HFF-Myc (cell line): ENCODE measurements at regions not wholly inside any gene's neighbourhood (a gene's known extent, or its start where the extent isn't known, plus 50 kb on each side); places are given as distances from the start of the nearest gene placed in this dataset.

Source experiments
- DNase-seq: peaks from one replicate; pipeline ENCODE4 v3.0.0-alpha.2; 2011; ENCODE audit warnings: low read depth; ENCODE audit errors: extremely low read depth
- H3K4me3 ChIP-seq: replicated peaks from 2 replicates; pipeline ENCODE4 v1.5.1; 2011; ENCODE audit warnings: low read depth, mild to moderate bottlenecking, control low read depth, low read length
- TF ChIP-seq, protein P1 (sequence below): IDR thresholded peaks from 2 replicates; pipeline ENCODE4 v1.5.1; 2012; ENCODE audit warnings: mild to moderate bottlenecking, low read depth, low read length, control low read depth; ENCODE audit errors: missing control alignments

GRCh38 chrX:128165884-128166408 is 113.7 kb upstream of the ACTRT1 start:
- no peak for DNase-seq
- no peak overlapping the region for H3K4me3 ChIP-seq
- TF ChIP-seq, protein P1, sequence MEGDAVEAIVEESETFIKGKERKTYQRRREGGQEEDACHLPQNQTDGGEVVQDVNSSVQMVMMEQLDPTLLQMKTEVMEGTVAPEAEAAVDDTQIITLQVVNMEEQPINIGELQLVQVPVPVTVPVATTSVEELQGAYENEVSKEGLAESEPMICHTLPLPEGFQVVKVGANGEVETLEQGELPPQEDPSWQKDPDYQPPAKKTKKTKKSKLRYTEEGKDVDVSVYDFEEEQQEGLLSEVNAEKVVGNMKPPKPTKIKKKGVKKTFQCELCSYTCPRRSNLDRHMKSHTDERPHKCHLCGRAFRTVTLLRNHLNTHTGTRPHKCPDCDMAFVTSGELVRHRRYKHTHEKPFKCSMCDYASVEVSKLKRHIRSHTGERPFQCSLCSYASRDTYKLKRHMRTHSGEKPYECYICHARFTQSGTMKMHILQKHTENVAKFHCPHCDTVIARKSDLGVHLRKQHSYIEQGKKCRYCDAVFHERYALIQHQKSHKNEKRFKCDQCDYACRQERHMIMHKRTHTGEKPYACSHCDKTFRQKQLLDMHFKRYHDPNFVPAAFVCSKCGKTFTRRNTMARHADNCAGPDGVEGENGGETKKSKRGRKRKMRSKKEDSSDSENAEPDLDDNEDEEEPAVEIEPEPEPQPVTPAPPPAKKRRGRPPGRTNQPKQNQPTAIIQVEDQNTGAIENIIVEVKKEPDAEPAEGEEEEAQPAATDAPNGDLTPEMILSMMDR = no peak

- TF ChIP-seq, protein P1 = no peak
- no peak overlapping the region for H3K4me3 ChIP-seq
- no peak for DNase-seq
Observed at GRCh38 chrX:128156204-128156603, 104.0 kb upstream of the ACTRT1 start.

GRCh38 chrX:128142745-128143144 is 90.5 kb upstream of the ACTRT1 start:
- no peak for DNase-seq
- TF ChIP-seq, protein P1 = no peak
- H3K4me3 ChIP-seq = no peak overlapping the region

DNA sequence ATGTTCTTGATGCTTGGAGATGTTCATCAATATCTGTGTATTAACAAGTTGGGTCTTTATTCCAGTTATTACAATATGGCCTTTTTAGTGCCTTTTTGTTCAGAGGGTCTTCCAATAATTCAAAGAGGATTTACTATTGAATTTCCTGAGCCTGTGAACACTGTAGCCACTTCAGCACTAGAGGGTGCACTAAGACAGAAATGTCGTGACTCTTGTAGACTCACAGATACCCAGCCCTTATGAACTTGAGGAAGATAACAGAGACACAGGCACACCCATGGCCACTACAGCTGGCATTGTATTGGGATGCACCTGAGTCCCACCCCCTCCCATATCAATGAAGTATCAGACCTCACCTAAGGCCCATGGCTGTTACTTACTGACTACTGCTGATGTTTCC is 54.4 kb upstream of the ACTRT1 start:
- TF ChIP-seq, protein P1 = no peak
- no peak overlapping the region for H3K4me3 ChIP-seq
- no peak for DNase-seq

DNA sequence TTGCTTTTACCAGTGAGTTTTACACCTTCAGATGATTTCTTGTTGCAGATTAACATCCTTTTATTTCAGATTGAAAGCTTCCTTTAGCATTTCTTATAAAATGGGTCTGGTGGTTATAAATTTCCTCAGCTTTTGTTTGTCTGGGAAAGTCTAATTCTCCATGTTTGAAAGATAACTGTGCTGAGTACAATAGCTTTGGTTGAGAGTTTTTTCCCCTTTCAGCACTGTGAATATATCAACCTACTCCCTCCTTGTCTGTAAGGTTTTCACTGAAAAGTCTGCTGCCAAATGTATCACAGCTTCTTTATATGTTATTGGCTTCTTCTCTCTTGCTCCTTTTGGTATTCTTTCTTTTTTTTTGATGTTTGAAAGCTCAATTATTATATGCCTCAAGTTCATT is 53.5 kb upstream of the ACTRT1 start:
- DNase-seq = no peak
- TF ChIP-seq, protein P1 = no peak
- no peak overlapping the region for H3K4me3 ChIP-seq
